IMR-90 (cell line): ENCODE measurements at regions not wholly inside any gene's neighbourhood (a gene's known extent, or its start where the extent isn't known, plus 50 kb on each side); places are given as distances from the start of the nearest gene placed in this dataset.

Source experiments
- ATAC-seq: fragments of 200-7000 bp; cut with Tn5 transposase; 2 replicates; pipeline ENCODE4 v1.9.1; 2020; ENCODE audit warnings: low read depth, mild to moderate bottlenecking, moderate library complexity
- BruUV-seq: library from RNA; stranded (reverse); fragments of 400-500 nt; replicated peaks from 2 replicates; lab custom pipeline; 2021; lab: Mats Ljungman, UMichigan
- CTCF ChIA-PET: fragments of 300-600 bp; formaldehyde crosslinking; extraction: SDS; loops from one replicate; lab custom pipeline; 2021; ENCODE audit warnings: antibody characterized with exemption; lab: Yijun Ruan, JAX
- POLR2A ChIA-PET: fragments of 300-600 bp; sonication (Branson Sonifier 250); formaldehyde crosslinking; loops from one replicate; lab custom pipeline; 2022; ENCODE audit warnings: antibody characterized with exemption; ENCODE audit not compliant: unreplicated experiment; lab: Charles Lee
- DNase-seq: peaks from one replicate; pipeline ENCODE4 v3.0.0; 2013
- H2AFZ ChIP-seq: replicated peaks from 2 replicates; pipeline ENCODE3; 2013; ENCODE audit warnings: low read length, mild to moderate bottlenecking; ENCODE audit not compliant: poor library complexity
- H2AK5ac ChIP-seq: 2 replicates; pipeline ENCODE4 v1.6.1; 2013; ENCODE audit warnings: low read depth, low read length, inconsistent platforms
- H2AK9ac ChIP-seq: replicated peaks from 2 replicates; pipeline ENCODE3; 2013; ENCODE audit warnings: mild to moderate bottlenecking, low read depth, low read length, moderate library complexity; ENCODE audit not compliant: poor library complexity
- H2BK120ac ChIP-seq: 2 replicates; pipeline ENCODE4 v1.6.1; 2013; ENCODE audit warnings: low read depth, low read length, inconsistent platforms
- H2BK15ac ChIP-seq: 3 replicates; pipeline ENCODE4 v1.6.1; 2013; ENCODE audit warnings: low read depth, low read length, inconsistent platforms
- H2BK20ac ChIP-seq: 2 replicates; pipeline ENCODE4 v1.6.1; 2013; ENCODE audit warnings: low read depth, mild to moderate bottlenecking, inconsistent platforms, low read length, moderate library complexity
- H2BK5ac ChIP-seq: 2 replicates; pipeline ENCODE4 v1.6.1; 2013; ENCODE audit warnings: mild to moderate bottlenecking, low read depth, low read length, inconsistent platforms; ENCODE audit not compliant: poor library complexity, severe bottlenecking
- H3K14ac ChIP-seq: replicated peaks from 2 replicates; pipeline ENCODE4 v1.6.1; 2013; ENCODE audit warnings: low read depth, low read length, inconsistent platforms
- H3K18ac ChIP-seq: 2 replicates; pipeline ENCODE4 v1.6.1; 2013; ENCODE audit warnings: low read depth, low read length, control low read depth
- H3K23ac ChIP-seq: 2 replicates; pipeline ENCODE4 v1.6.1; 2013; ENCODE audit warnings: low read depth, low read length, inconsistent platforms
- H3K27ac ChIP-seq: 2 replicates; pipeline ENCODE4 v1.5.1; 2013; ENCODE audit warnings: mild to moderate bottlenecking, control low read depth, low read length; ENCODE audit not compliant: insufficient read depth
- H3K27me3 ChIP-seq: 2 replicates; pipeline ENCODE4 v1.6.1; 2013; ENCODE audit warnings: low read length; ENCODE audit not compliant: control insufficient read depth, insufficient read depth
- H3K36me3 ChIP-seq: 2 replicates; pipeline ENCODE4 v1.6.1; 2013; ENCODE audit warnings: low read length, mixed read lengths; ENCODE audit not compliant: control insufficient read depth, insufficient read depth
- H3K4ac ChIP-seq: 2 replicates; pipeline ENCODE4 v1.6.1; 2013; ENCODE audit warnings: low read depth, low read length, inconsistent platforms
- H3K4me1 ChIP-seq: 2 replicates; pipeline ENCODE4 v1.6.1; 2013; ENCODE audit warnings: low read length, mixed read lengths; ENCODE audit not compliant: control insufficient read depth, insufficient read depth
- H3K4me2 ChIP-seq: 2 replicates; pipeline ENCODE4 v1.6.1; 2013; ENCODE audit warnings: low read depth, mild to moderate bottlenecking, control low read depth, low read length, moderate library complexity
- H3K4me3 ChIP-seq: 2 replicates; pipeline ENCODE4 v1.5.1; 2013; ENCODE audit warnings: low read depth, mild to moderate bottlenecking, control low read depth, low read length, moderate library complexity; ENCODE audit not compliant: insufficient read depth
- H3K56ac ChIP-seq: 2 replicates; pipeline ENCODE4 v1.6.1; 2013; ENCODE audit warnings: low read length, inconsistent platforms; ENCODE audit not compliant: insufficient read depth; ENCODE audit errors: extremely low read depth
- H3K79me1 ChIP-seq, 2 experiments: 2 replicates each; pipeline ENCODE4 v1.6.1; 2013; ENCODE audit warnings: low read length in 2 of 2, inconsistent platforms in 1 of 2, low read depth in 1 of 2
- H3K9ac ChIP-seq: 2 replicates; pipeline ENCODE4 v1.6.1; 2013; ENCODE audit warnings: low read depth, low read length, control low read depth
- H3K9me1 ChIP-seq: 2 replicates; pipeline ENCODE4 v1.6.1; 2013; ENCODE audit warnings: low read length, inconsistent platforms; ENCODE audit not compliant: insufficient read depth
- H3K9me3 ChIP-seq: 2 replicates; pipeline ENCODE4 v1.6.1; 2013; ENCODE audit warnings: low read length; ENCODE audit not compliant: control insufficient read depth, insufficient read depth
- H4K20me1 ChIP-seq: 2 replicates; pipeline ENCODE4 v1.6.1; 2013; ENCODE audit warnings: low read length, inconsistent platforms; ENCODE audit not compliant: insufficient read depth
- H4K5ac ChIP-seq: 2 replicates; pipeline ENCODE4 v1.6.1; 2013; ENCODE audit warnings: mild to moderate bottlenecking, low read depth, low read length, control low read depth
- H4K8ac ChIP-seq, 2 experiments: 2 replicates each; pipeline ENCODE4 v1.6.1; 2013; ENCODE audit warnings: low read depth in 2 of 2, low read length in 2 of 2, control low read depth in 1 of 2, inconsistent platforms in 1 of 2
- H4K91ac ChIP-seq: 2 replicates; pipeline ENCODE4 v1.6.1; 2013; ENCODE audit warnings: low read depth, low read length, inconsistent platforms; ENCODE audit not compliant: insufficient read depth
- MAFK ChIP-seq: IDR thresholded peaks from 2 replicates; pipeline ENCODE4 v1.6.1; 2012; ENCODE audit warnings: low read depth, low read length, improper control_type of control experiment
- dilution Hi-C: fragments of 300-500 bp; cut with HindIII; formaldehyde crosslinking; loops from one replicate; pipeline ENCODE4 v1.14.3; 2018; ENCODE audit warnings: low sequenced_read_pairs; ENCODE audit not compliant: unreplicated experiment
- in situ Hi-C: fragments of 300-500 bp; cut with MboI; formaldehyde crosslinking; loops from 3 replicates; pipeline ENCODE4 v1.14.3; 2019; ENCODE audit warnings: low sequenced_read_pairs, inconsistent platforms, mixed read lengths
- intact Hi-C: fragments of 100-400 bp; cut with micrococcal nuclease; formaldehyde crosslinking; loops from 2 replicates; pipeline ENCODE4 v1.10.0; 2022

DNA sequence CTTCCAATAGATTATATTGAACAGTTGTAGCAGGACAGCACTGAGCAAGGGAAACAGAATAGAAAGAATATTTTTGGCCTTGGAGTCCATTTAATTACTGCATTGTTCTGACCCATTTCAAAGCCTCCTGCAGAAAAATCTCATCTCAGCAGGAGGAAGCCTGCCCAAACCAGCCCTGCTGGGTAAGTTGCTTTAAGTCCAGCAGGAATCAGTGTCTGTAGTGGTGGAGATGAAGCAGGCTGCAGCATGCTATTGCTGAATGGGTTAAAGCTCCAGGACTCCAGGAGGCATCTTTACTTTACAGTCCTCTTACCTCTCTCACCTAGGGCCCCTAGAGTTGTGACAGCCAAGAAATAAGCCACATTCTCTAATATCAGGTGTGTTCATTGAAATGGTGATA lies 380.3 kb upstream of the THBS1 start:
- in situ Hi-C loops (no loop called here), dilution Hi-C loops (no loop called here), intact Hi-C loops (no loop called here)
- ATAC-seq (no peak), DNase-seq (no peak)
- no peak for TF ChIP-seq MAFK
- H3K9me1 ChIP-seq: peaks cover 16% of the 10 kb centered on the region
- H3K27me3 ChIP-seq: no peaks in the 10 kb centered on the region
- 0 out of 2 replicates have a peak overlapping the region, but pooled peaks have one; percentile 37 for H3K14ac ChIP-seq
- no peak overlapping the region for H3K4me3 ChIP-seq
- peak overlapping the region; percentile 69; the same call in 1 of the 2 replicates for H2BK20ac ChIP-seq
- BruUV-seq: no TSS peak
- ChIA-PET POLR2A (no interaction called here), CTCF (interaction anchor here (0.6 kb wide), 1 partner anchor 20 kb away, joined by 4 read pairs; no protein-coding TSS in a partner anchor)
- peaks cover 25% of the 10 kb centered on the region for H3K4me1 ChIP-seq
- peak overlapping the region; percentile 12; the same call in 1 of the 2 replicates for H3K4ac ChIP-seq
- no peaks in the 10 kb centered on the region for H3K36me3 ChIP-seq
- no peaks in the 10 kb centered on the region for H3K9me3 ChIP-seq
- no peak overlapping the region for H3K56ac ChIP-seq
- H4K8ac ChIP-seq: peak overlapping the region in 1 of 2 experiments; percentile 53; a peak in 1 of 4 replicates
- peaks cover 0 to 9% of the 10 kb centered on the region in 2 experiments; a peak in 3 of 4 replicates for H3K79me1 ChIP-seq
- no peak overlapping the region for H3K27ac ChIP-seq
- H2AK5ac ChIP-seq: peak overlapping the region; percentile 59; the same call in 1 of the 2 replicates
- H4K91ac ChIP-seq: peak overlapping the region; percentile 54
- H2AFZ ChIP-seq: no peak overlapping the region
- no peak overlapping the region for H3K4me2 ChIP-seq
- H3K23ac ChIP-seq: peak overlapping the region; percentile 6; the same call in 1 of the 2 replicates
- H3K9ac ChIP-seq: no peak overlapping the region
- peak overlapping the region; percentile 72 for H3K18ac ChIP-seq
- 0 out of 3 replicates have a peak overlapping the region, but pooled peaks have one; percentile 40 for H2BK15ac ChIP-seq
- H2BK5ac ChIP-seq: peak overlapping the region; percentile 17
- H4K5ac ChIP-seq: peak overlapping the region; percentile 50; the same call in 1 of the 2 replicates
- peak overlapping the region; percentile 35 for H2BK120ac ChIP-seq
- H4K20me1 ChIP-seq: no peaks in the 10 kb centered on the region
- H2AK9ac ChIP-seq: no peak overlapping the region
